Adrenal gland (tissue), 5 donors: ENCODE measurements at regions not wholly inside any gene's neighbourhood (a gene's known extent, or its start where the extent isn't known, plus 50 kb on each side); places are given as distances from the start of the nearest gene placed in this dataset.

ENCODE experiments used
- POLR2A ChIP-seq, 2 donors: fragments of 450-650 bp; IDR thresholded peaks; one replicate each; pipeline ENCODE4 v1.6.1; 2017; ENCODE audit warnings: antibody characterized with exemption in 2 of 2, mild to moderate bottlenecking in 2 of 2, moderate library complexity in 1 of 2
- TF ChIP-seq, protein P1 (sequence below), 6 experiments: fragments of 450-650 bp in 4 of 6; fragments of 200-600 bp in 2 of 6; sonication (generic) in 1 of 6; IDR thresholded peaks; 1 replicate in 5 of 6; 2 replicates in 1 of 6; pipeline versions ENCODE4 v1.5.1 to v1.8.0; 2016 to 2021; ENCODE audit warnings: antibody characterized with exemption in 6 of 6, mild to moderate bottlenecking in 2 of 6, moderate library complexity in 1 of 6
- donor health status: DM: no; HTN: no; CAD: no.

DNA sequence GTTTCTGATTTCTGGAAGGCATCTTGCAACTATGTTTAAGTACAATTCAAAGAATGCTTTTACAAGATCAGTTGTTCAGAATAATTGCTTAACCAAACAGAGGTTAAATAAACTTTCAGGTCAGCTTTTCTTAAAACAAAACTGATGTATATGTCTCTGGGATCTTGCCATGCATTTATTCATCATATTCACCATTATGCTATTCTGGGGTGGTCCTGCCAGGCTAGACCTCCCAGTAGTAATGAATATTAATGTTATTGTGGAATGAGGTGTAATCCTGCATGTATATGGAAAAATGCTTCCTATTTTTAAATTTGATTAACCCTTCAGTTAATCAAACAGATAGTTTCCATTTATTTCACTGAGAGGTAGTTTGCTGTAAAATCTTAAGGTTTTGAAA lies 129.3 kb upstream of the RGPD4 start:
- TF ChIP-seq, protein P1, sequence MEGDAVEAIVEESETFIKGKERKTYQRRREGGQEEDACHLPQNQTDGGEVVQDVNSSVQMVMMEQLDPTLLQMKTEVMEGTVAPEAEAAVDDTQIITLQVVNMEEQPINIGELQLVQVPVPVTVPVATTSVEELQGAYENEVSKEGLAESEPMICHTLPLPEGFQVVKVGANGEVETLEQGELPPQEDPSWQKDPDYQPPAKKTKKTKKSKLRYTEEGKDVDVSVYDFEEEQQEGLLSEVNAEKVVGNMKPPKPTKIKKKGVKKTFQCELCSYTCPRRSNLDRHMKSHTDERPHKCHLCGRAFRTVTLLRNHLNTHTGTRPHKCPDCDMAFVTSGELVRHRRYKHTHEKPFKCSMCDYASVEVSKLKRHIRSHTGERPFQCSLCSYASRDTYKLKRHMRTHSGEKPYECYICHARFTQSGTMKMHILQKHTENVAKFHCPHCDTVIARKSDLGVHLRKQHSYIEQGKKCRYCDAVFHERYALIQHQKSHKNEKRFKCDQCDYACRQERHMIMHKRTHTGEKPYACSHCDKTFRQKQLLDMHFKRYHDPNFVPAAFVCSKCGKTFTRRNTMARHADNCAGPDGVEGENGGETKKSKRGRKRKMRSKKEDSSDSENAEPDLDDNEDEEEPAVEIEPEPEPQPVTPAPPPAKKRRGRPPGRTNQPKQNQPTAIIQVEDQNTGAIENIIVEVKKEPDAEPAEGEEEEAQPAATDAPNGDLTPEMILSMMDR (IDR thresholded peaks at IDR 0.05) = no peak
- TF ChIP-seq POLR2A (IDR thresholded peaks at IDR 0.05) = no peak
